H9 (cell line): ENCODE measurements at regions not wholly inside any gene's neighbourhood (a gene's known extent, or its start where the extent isn't known, plus 50 kb on each side); places are given as distances from the start of the nearest gene placed in this dataset.

Experiments used
- DNase-seq: peaks from one replicate; pipeline ENCODE4 v3.0.0-alpha.2; 2017
- H2AFZ ChIP-seq: one replicate; pipeline ENCODE4 v1.6.1; 2013; ENCODE audit warnings: mild to moderate bottlenecking, low read length, control low read depth, moderate library complexity
- H2AK5ac ChIP-seq: 2 replicates; pipeline ENCODE4 v1.6.1; 2013; ENCODE audit warnings: low read length, control low read depth, mixed read lengths; ENCODE audit not compliant: insufficient read length
- H2BK120ac ChIP-seq: one replicate; pipeline ENCODE4 v1.6.1; 2013; ENCODE audit warnings: low read depth, mild to moderate bottlenecking, low read length, control low read depth, inconsistent platforms; ENCODE audit not compliant: poor library complexity, severe bottlenecking
- H2BK12ac ChIP-seq: 2 replicates; pipeline ENCODE4 v1.6.1; 2013; ENCODE audit warnings: low read length, control low read depth, mixed read lengths, low read depth; ENCODE audit not compliant: insufficient read length
- H2BK15ac ChIP-seq: 2 replicates; pipeline ENCODE4 v1.6.1; 2013; ENCODE audit warnings: low read depth, low read length, control low read depth
- H2BK20ac ChIP-seq: one replicate; pipeline ENCODE4 v1.6.1; 2013; ENCODE audit warnings: low read depth, mild to moderate bottlenecking, low read length, control low read depth, inconsistent platforms; ENCODE audit not compliant: poor library complexity, severe bottlenecking
- H2BK5ac ChIP-seq: 2 replicates; pipeline ENCODE4 v1.6.1; 2013; ENCODE audit warnings: low read length, control low read depth, mixed read lengths; ENCODE audit not compliant: insufficient read length
- H3K14ac ChIP-seq: 2 replicates; pipeline ENCODE4 v1.6.1; 2013; ENCODE audit warnings: low read length, control low read depth; ENCODE audit not compliant: insufficient read depth
- H3K18ac ChIP-seq: 2 replicates; pipeline ENCODE4 v1.6.1; 2013; ENCODE audit warnings: low read depth, mild to moderate bottlenecking, mixed read lengths, low read length, control low read depth; ENCODE audit not compliant: insufficient read length
- H3K23ac ChIP-seq: 2 replicates; pipeline ENCODE4 v1.6.1; 2013; ENCODE audit warnings: low read length, control low read depth, mixed read lengths, low read depth; ENCODE audit not compliant: insufficient read length
- H3K23me2 ChIP-seq: 2 replicates; pipeline ENCODE4 v1.6.1; 2013; ENCODE audit warnings: low read depth, mild to moderate bottlenecking, mixed read lengths, low read length, control low read depth; ENCODE audit not compliant: insufficient read length, poor library complexity, severe bottlenecking
- H3K27ac ChIP-seq: 2 replicates; pipeline ENCODE4 v1.5.1; 2013; ENCODE audit warnings: low read length, control low read depth, mixed read lengths, low read depth; ENCODE audit not compliant: insufficient read length
- H3K27me3 ChIP-seq: 2 replicates; pipeline ENCODE4 v1.6.1; 2013; ENCODE audit warnings: low read length, control low read depth, inconsistent platforms; ENCODE audit not compliant: insufficient read depth
- H3K4ac ChIP-seq: 2 replicates; pipeline ENCODE4 v1.6.1; 2013; ENCODE audit warnings: low read depth, mild to moderate bottlenecking, control low read depth, inconsistent platforms, low read length, moderate library complexity
- H3K4me1 ChIP-seq: 2 replicates; pipeline ENCODE4 v1.6.1; 2013; ENCODE audit warnings: low read length, control low read depth, inconsistent platforms; ENCODE audit not compliant: insufficient read depth
- H3K4me2 ChIP-seq: 2 replicates; pipeline ENCODE4 v1.6.1; 2013; ENCODE audit warnings: low read length, control low read depth, mixed read lengths; ENCODE audit not compliant: insufficient read length, insufficient read depth
- H3K56ac ChIP-seq: 2 replicates; pipeline ENCODE4 v1.6.1; 2013; ENCODE audit warnings: low read depth, mild to moderate bottlenecking, mixed read lengths, low read length, control low read depth; ENCODE audit not compliant: insufficient read length
- H3K79me1 ChIP-seq: 2 replicates; pipeline ENCODE4 v1.6.1; 2013; ENCODE audit warnings: low read depth, mild to moderate bottlenecking, moderate library complexity, low read length, control low read depth, inconsistent platforms; ENCODE audit not compliant: insufficient read depth, poor library complexity, severe bottlenecking
- H3K79me2 ChIP-seq: 2 replicates; pipeline ENCODE4 v1.6.1; 2013; ENCODE audit warnings: low read length, control low read depth, inconsistent platforms; ENCODE audit not compliant: insufficient read depth
- H3K9ac ChIP-seq: 2 replicates; pipeline ENCODE4 v1.6.1; 2013; ENCODE audit warnings: low read length, control low read depth, mixed read lengths; ENCODE audit not compliant: insufficient read length; ENCODE audit errors: extremely low read depth
- H3K9me3 ChIP-seq: one replicate; pipeline ENCODE4 v1.6.1; 2013; ENCODE audit warnings: low read depth, low read length, inconsistent platforms; ENCODE audit not compliant: control insufficient read depth
- H3T11ph ChIP-seq: one replicate; pipeline ENCODE4 v1.6.1; 2013; ENCODE audit warnings: mild to moderate bottlenecking, low read length, control low read depth, inconsistent platforms
- H4K20me1 ChIP-seq: one replicate; pipeline ENCODE4 v1.6.1; 2013; ENCODE audit not compliant: control insufficient read depth, insufficient read length, insufficient read depth
- H4K5ac ChIP-seq: 2 replicates; pipeline ENCODE4 v1.6.1; 2013; ENCODE audit warnings: low read depth, mild to moderate bottlenecking, mixed read lengths, low read length, control low read depth; ENCODE audit not compliant: insufficient read length
- H4K8ac ChIP-seq: replicated peaks from 2 replicates; pipeline ENCODE4 v1.6.1; 2013; ENCODE audit warnings: low read length, control low read depth, mixed read lengths, low read depth; ENCODE audit not compliant: insufficient read length
- H4K91ac ChIP-seq: 2 replicates; pipeline ENCODE4 v1.6.1; 2013; ENCODE audit warnings: low read depth, mild to moderate bottlenecking, moderate library complexity, mixed read lengths, low read length, control low read depth; ENCODE audit not compliant: insufficient read length
- H3K27ac Mint-ChIP-seq, 3 experiments: 2 replicates in 2 of 3; 3 replicates in 1 of 3; pipeline ENCODE4 v1.8.0; 2020 to 2021; ENCODE audit warnings: mixed read lengths in 3 of 3, mild to moderate bottlenecking in 1 of 3, moderate library complexity in 1 of 3
- H3K27me3 Mint-ChIP-seq: 2 replicates; pipeline ENCODE4 v1.8.0; 2021; ENCODE audit warnings: low read depth, mild to moderate bottlenecking, moderate library complexity, mixed read lengths
- H3K36me3 Mint-ChIP-seq, 3 experiments: 2 replicates in 2 of 3; 3 replicates in 1 of 3; pipeline ENCODE4 v1.8.0; 2020 to 2021; ENCODE audit warnings: low read depth in 3 of 3, mixed read lengths in 3 of 3; ENCODE audit not compliant: insufficient read depth in 1 of 3
- H3K4me1 Mint-ChIP-seq, 2 experiments: 2 replicates each; pipeline ENCODE4 v1.8.0; 2020; ENCODE audit warnings: mixed read lengths in 2 of 2
- H3K4me3 Mint-ChIP-seq, 2 experiments: 2 replicates in 1 of 2; 3 replicates in 1 of 2; pipeline ENCODE4 v1.8.0; 2020 to 2021; ENCODE audit warnings: mild to moderate bottlenecking in 2 of 2, mixed read lengths in 2 of 2, moderate library complexity in 1 of 2
- H3K9me3 Mint-ChIP-seq, 2 experiments: 2 replicates in 1 of 2; 3 replicates in 1 of 2; pipeline ENCODE4 v1.8.0; 2020; ENCODE audit warnings: mild to moderate bottlenecking in 2 of 2, mixed read lengths in 2 of 2, moderate library complexity in 1 of 2
- CTCF ChIP-seq: fragments of 200-600 bp; sonication (generic); conservative IDR thresholded peaks from 3 replicates; pipeline ENCODE4 v1.8.0; 2021; ENCODE audit warnings: antibody characterized with exemption, mild to moderate bottlenecking
- WGBS: extraction: QIAGEN DNeasy Blood & Tissue Kit; methylation state at CpG from one replicate; pipeline ENCODE4 v1.1.7; 2013; ENCODE audit warnings: missing lambda C conversion rate, low lambda C conversion rate, mixed read lengths; ENCODE audit not compliant: insufficient read length; ENCODE audit errors: extremely low coverage; 5-methylcytosine and 5-hydroxymethylcytosine counted together

GRCh38 chr16:5633845-5634440 is 536.3 kb upstream of the EEF2KMT start:
- peaks cover 13 to 15% of the 10 kb centered on the region in 2 experiments for H3K4me1 Mint-ChIP-seq
- Histone ChIP-seq H4K20me1 (no peaks in the 10 kb centered on the region), H3K79me1 (no peaks in the 10 kb centered on the region), H3K23ac (no peak overlapping the region), H3K18ac (no peak overlapping the region), H3K56ac (no peak overlapping the region), H3K4me2 (no peak overlapping the region), H3K27ac (no peak overlapping the region), H2BK120ac (no peak overlapping the region), H3K23me2 (no peaks in the 10 kb centered on the region), H3K4ac (no peak overlapping the region), H2BK12ac (no peak overlapping the region), H4K5ac (no peak overlapping the region), H2BK15ac (no peak overlapping the region), H2BK5ac (no peak overlapping the region), H4K91ac (no peak overlapping the region), H3T11ph (no peak overlapping the region), H2BK20ac (no peak overlapping the region), H3K27me3 (no peaks in the 10 kb centered on the region; the same call in 1 of the 2 replicates), H2AK5ac (no peak overlapping the region), H3K9ac (no peak overlapping the region), H3K4me1 (no peaks in the 10 kb centered on the region), H3K79me2 (no peaks in the 10 kb centered on the region), H3K14ac (no peak overlapping the region), H4K8ac (no peak overlapping the region), H3K9me3 (no peaks in the 10 kb centered on the region), H2AFZ (no peak overlapping the region)
- no peaks in the 10 kb centered on the region for H3K9me3 Mint-ChIP-seq
- no peak for DNase-seq
- no peaks in the 10 kb centered on the region; a peak in 1 of 7 replicates for H3K36me3 Mint-ChIP-seq
- no peaks in the 10 kb centered on the region for H3K27me3 Mint-ChIP-seq
- no peak overlapping the region for H3K27ac Mint-ChIP-seq
- no peak overlapping the region for H3K4me3 Mint-ChIP-seq
- TF ChIP-seq CTCF = peak; percentile 78
- WGBS = no CpG with 5 or more reads among the region's 5 CpGs
